Body of pancreas (tissue), 4 donors: ENCODE measurements at regions not wholly inside any gene's neighbourhood (a gene's known extent, or its start where the extent isn't known, plus 50 kb on each side); places are given as distances from the start of the nearest gene placed in this dataset.

Experiments used
- POLR2A ChIP-seq, 3 donors: fragments of 450-650 bp; IDR thresholded peaks; one replicate each; pipeline ENCODE4 v1.6.1; 2016; ENCODE audit warnings: antibody characterized with exemption in 3 of 3, mild to moderate bottlenecking in 2 of 3
- TF ChIP-seq, protein P1 (sequence below), 7 experiments: fragments of 450-650 bp in 4 of 7; fragments of 200-600 bp in 3 of 7; sonication (generic) in 3 of 7; IDR thresholded peaks; one replicate each; pipeline ENCODE4 v1.5.1; 2016 to 2019; ENCODE audit warnings: antibody characterized with exemption in 7 of 7

DNA sequence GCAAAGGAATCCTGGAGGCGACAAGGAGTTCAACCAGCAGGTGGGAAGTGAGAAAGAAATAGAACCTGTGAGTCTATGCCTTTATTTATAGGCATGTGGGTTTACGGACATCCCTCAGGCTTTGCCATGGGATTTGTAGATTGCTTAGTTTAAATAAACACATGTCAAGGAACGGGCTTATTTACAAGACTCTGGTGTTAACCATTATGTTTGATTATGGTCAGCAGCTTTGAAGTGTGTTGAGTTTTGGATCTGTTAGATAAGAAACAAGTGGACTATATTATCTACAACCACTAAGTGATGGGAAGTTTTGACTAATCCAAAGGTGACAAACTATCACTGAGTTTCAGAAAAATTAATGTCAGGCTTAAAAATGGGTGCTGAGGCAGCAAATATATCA lies 143.2 kb downstream of the SLITRK5 start:
- TF ChIP-seq, protein P1, sequence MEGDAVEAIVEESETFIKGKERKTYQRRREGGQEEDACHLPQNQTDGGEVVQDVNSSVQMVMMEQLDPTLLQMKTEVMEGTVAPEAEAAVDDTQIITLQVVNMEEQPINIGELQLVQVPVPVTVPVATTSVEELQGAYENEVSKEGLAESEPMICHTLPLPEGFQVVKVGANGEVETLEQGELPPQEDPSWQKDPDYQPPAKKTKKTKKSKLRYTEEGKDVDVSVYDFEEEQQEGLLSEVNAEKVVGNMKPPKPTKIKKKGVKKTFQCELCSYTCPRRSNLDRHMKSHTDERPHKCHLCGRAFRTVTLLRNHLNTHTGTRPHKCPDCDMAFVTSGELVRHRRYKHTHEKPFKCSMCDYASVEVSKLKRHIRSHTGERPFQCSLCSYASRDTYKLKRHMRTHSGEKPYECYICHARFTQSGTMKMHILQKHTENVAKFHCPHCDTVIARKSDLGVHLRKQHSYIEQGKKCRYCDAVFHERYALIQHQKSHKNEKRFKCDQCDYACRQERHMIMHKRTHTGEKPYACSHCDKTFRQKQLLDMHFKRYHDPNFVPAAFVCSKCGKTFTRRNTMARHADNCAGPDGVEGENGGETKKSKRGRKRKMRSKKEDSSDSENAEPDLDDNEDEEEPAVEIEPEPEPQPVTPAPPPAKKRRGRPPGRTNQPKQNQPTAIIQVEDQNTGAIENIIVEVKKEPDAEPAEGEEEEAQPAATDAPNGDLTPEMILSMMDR (IDR thresholded peaks at IDR 0.05) = no peak
- TF ChIP-seq POLR2A (IDR thresholded peaks at IDR 0.05) = no peak
